ENCODE measurements at regions not wholly inside any gene's neighbourhood (a gene's known extent, or its start where the extent isn't known, plus 50 kb on each side); places are given as distances from the start of the nearest gene placed in this dataset.
A peak's percentile ranks its signal among the peaks of the same experiment; 100 is the strongest.

DNA sequence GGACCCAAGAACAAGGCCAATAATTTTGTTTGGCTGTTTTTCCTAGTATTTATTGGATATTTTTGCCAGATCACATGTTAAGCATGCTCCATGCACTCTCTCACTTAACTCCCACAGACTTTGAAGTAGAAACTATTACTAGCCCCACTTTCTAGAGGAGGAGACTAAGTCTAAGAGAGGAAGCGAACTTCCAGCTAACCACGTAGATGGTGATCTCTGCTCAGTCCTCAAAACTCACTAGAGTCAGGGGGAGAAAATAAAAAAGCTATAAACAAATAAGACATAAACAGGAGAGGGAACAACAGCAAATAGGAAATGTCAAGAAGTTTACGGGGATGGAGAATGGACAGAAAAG lies 481.0 kb upstream of the PROK2 start:
- H3K23ac ChIP-seq (ENCODE audit: insufficient read length) = no peak overlapping the region
- H2BK5ac ChIP-seq (ENCODE audit: low read depth, low read length) = no peak overlapping the region
- FAIRE-seq = no peak
- H3K9me3 ChIP-seq (ENCODE audit: insufficient read depth in 2 of 2, low read depth in 1 of 2, low read length in 1 of 2) = no peaks in the 10 kb centered on the region
- H2BK20ac ChIP-seq (ENCODE audit: low read length) = no peak overlapping the region
- no peak overlapping the region for H4K5ac ChIP-seq (ENCODE audit: insufficient read length, low read depth, low read length)
- no peak overlapping the region for H3K27ac ChIP-seq (ENCODE audit: low read depth, low read length)
- no peaks in the 10 kb centered on the region for H3K79me2 ChIP-seq (ENCODE audit: control insufficient read depth in 1 of 2, insufficient read depth in 2 of 2, low read length in 2 of 2)
- no peak overlapping the region for H3K9ac ChIP-seq (replicated peaks in 1 of 4; ENCODE audit: extremely low read depth in 1 of 4, low read depth in 3 of 4, low read length in 3 of 4)
- no peaks in the 10 kb centered on the region for H3K27me3 ChIP-seq (replicated peaks in 1 of 4; ENCODE audit: control insufficient read depth in 3 of 4, extremely low read depth in 1 of 4, insufficient read depth in 3 of 4, low read length in 3 of 4)
- no peaks in the 10 kb centered on the region for H3K36me3 ChIP-seq (ENCODE audit: control insufficient read depth in 2 of 4, insufficient read depth in 4 of 4, low read length in 3 of 4)
- H3K4me3 ChIP-seq (ENCODE audit: extremely low read depth in 1 of 4, insufficient read depth in 2 of 4, low read depth in 3 of 4, low read length in 4 of 4) = no peak overlapping the region
- no peaks in the 10 kb centered on the region; the same call in 1 of the 2 replicates for H3K23me2 ChIP-seq (ENCODE audit: low read depth, low read length)
- H3K4ac ChIP-seq (replicated peaks; ENCODE audit: insufficient read length, low read depth, low read length) = no peak overlapping the region
- no peak for TF ChIP-seq SAP30 (IDR thresholded peaks at IDR 0.05; ENCODE audit: insufficient read depth, insufficient replicate concordance, low read length)
- TF ChIP-seq RBBP5 (IDR thresholded peaks at IDR 0.05; ENCODE audit: borderline replicate concordance, low read depth, low read length) = no peak
- TF ChIP-seq NRF1 (IDR thresholded peaks at IDR 0.05; ENCODE audit: low read depth, low read length) = no peak
- H4K91ac ChIP-seq (replicated peaks; ENCODE audit: insufficient read length, low read length) = no peak overlapping the region
- H2AK5ac ChIP-seq (ENCODE audit: low read depth, low read length) = no peak overlapping the region
- H3K56ac ChIP-seq (replicated peaks; ENCODE audit: insufficient read length, low read depth, low read length) = no peak overlapping the region
- 0 out of 2 replicates have a peak overlapping the region, but pooled peaks have one; percentile 33 for H2BK15ac ChIP-seq (ENCODE audit: low read length)
- no peak overlapping the region for H2AFZ ChIP-seq (ENCODE audit: low read length)
- no peak overlapping the region for H2BK120ac ChIP-seq (replicated peaks; ENCODE audit: low read depth, low read length)
- no peak for DNase-seq (ENCODE audit: low read depth in 1 of 2, low spot score in 2 of 2)
- H3K4me1 ChIP-seq (replicated peaks in 1 of 4; ENCODE audit: control insufficient read depth in 3 of 4, insufficient read depth in 4 of 4, low read length in 3 of 4) = peaks cover 0 to 6% (median 0%) of the 10 kb centered on the region in 4 experiments; a peak in 1 of 7 replicates
- no peaks in the 10 kb centered on the region for H3K79me1 ChIP-seq (ENCODE audit: low read depth, low read length)
- ChIA-PET POLR2A (ENCODE audit: partially characterized antibody) (no interaction called here), CTCF (ENCODE audit: partially characterized antibody) (interaction anchor here (0.5 to 5.1 kb wide), 16 partner anchors 10 to 555 kb away, joined by 3 to 28 read pairs (median 6); no protein-coding TSS in a partner anchor)
- H3K4me2 ChIP-seq (ENCODE audit: insufficient read depth in 1 of 2, low read depth in 2 of 2, low read length in 2 of 2) = no peak overlapping the region
- no peak overlapping the region for H2BK12ac ChIP-seq (ENCODE audit: low read depth, low read length)
- no peak overlapping the region for H4K8ac ChIP-seq (ENCODE audit: extremely low read depth, insufficient read depth, low read length)
- no peak overlapping the region for H3K18ac ChIP-seq (ENCODE audit: extremely low read depth, low read length)
- no peaks in the 10 kb centered on the region for H4K20me1 ChIP-seq (replicated peaks in 1 of 2; ENCODE audit: control insufficient read depth in 1 of 2, insufficient read depth in 2 of 2, low read length in 2 of 2)
- 50% methylated on average over 3 of the region's 3 CpGs; no CpG with 5 or more reads in 1 of the 2 experiments for WGBS, 2 experiments (ENCODE audit: extremely low coverage in 1 of 2, insufficient coverage in 1 of 2, insufficient read length in 1 of 2, insufficient replicate concordance in 2 of 2, low coverage in 1 of 2, low lambda C conversion rate in 2 of 2, missing lambda C conversion rate in 1 of 2)
- H3K14ac ChIP-seq (ENCODE audit: insufficient read length) = no peak overlapping the region

Measured in H1 (cell line).